GM12878 (cell line): ENCODE measurements at regions not wholly inside any gene's neighbourhood (a gene's known extent, or its start where the extent isn't known, plus 50 kb on each side); places are given as distances from the start of the nearest gene placed in this dataset.

ENCODE experiments used
- ATAC-seq: fragments of 200-7000 bp; cut with Tn5 transposase; 3 replicates; pipeline ENCODE4 v1.9.1; 2020; ENCODE audit warnings: mild to moderate bottlenecking, moderate library complexity
- BruUV-seq: library from RNA; stranded (reverse); fragments of 400-500 nt; replicated peaks from 2 replicates; lab custom pipeline; 2021; lab: Mats Ljungman, UMichigan
- CTCF ChIA-PET: fragments of 300-600 bp; sonication (Branson Sonifier 250); formaldehyde crosslinking; extraction: SDS; loops from one replicate; lab custom pipeline; 2021; ENCODE audit warnings: inconsistent platforms; lab: Yijun Ruan, JAX
- POLR2A ChIA-PET: fragments of 350-600 bp; formaldehyde crosslinking; extraction: SDS; loops from one replicate; lab custom pipeline; 2021; ENCODE audit warnings: inconsistent platforms; lab: Charles Lee
- RAD21 ChIA-PET: fragments of 300-600 bp; sonication (Branson Sonifier 250); formaldehyde crosslinking; loops from one replicate; lab custom pipeline; 2023; ENCODE audit warnings: antibody characterized with exemption; ENCODE audit not compliant: unreplicated experiment; lab: Charles Lee
- SMC1A ChIA-PET: fragments of 300-600 bp; sonication (Branson Sonifier 250); formaldehyde crosslinking; loops from one replicate; lab custom pipeline; 2023; ENCODE audit not compliant: unreplicated experiment, uncharacterized antibody; lab: Charles Lee
- DNase-seq: peaks from one replicate; pipeline ENCODE4 v3.0.0-alpha.2; 2011; ENCODE audit warnings: low read depth, low spot score
- FAIRE-seq: peaks from 3 replicates; lab custom pipeline; 2011; peaks lifted over from hg19 to GRCh38; lab: Jason Lieb, UNC
- H2AFZ ChIP-seq: 2 replicates; pipeline ENCODE4 v1.6.0; 2011; ENCODE audit warnings: low read depth, low read length, control low read depth; ENCODE audit not compliant: control insufficient read depth
- H3K27ac ChIP-seq: 2 replicates; pipeline ENCODE4 v1.5.1; 2011; ENCODE audit warnings: control low read depth; ENCODE audit not compliant: control insufficient read depth, insufficient read depth
- H3K27me3 ChIP-seq, 2 experiments: replicated peaks in 1 of 2; 2 replicates each; pipeline versions ENCODE4 v1.6.0 to v1.6.1; 2011; ENCODE audit warnings: low read length in 1 of 2; ENCODE audit not compliant: control insufficient read depth in 2 of 2, insufficient read depth in 2 of 2
- H3K36me3 ChIP-seq, 2 experiments: 2 replicates each; pipeline ENCODE4 v1.5.1; 2011; ENCODE audit warnings: low read length in 1 of 2; ENCODE audit not compliant: control insufficient read depth in 2 of 2, insufficient read depth in 2 of 2
- H3K4me1 ChIP-seq: 2 replicates; pipeline ENCODE4 v1.6.1; 2011; ENCODE audit warnings: mild to moderate bottlenecking, low read length, moderate library complexity, mixed read lengths; ENCODE audit not compliant: control insufficient read depth, insufficient read depth
- H3K4me2 ChIP-seq: 2 replicates; pipeline ENCODE4 v1.6.0; 2011; ENCODE audit warnings: control low read depth; ENCODE audit not compliant: control insufficient read depth, insufficient read depth
- H3K4me3 ChIP-seq: fragments of 200-600 bp; sonication (generic); 2 replicates; pipeline ENCODE4 v1.5.1; 2016
- H3K79me2 ChIP-seq: 2 replicates; pipeline ENCODE4 v1.6.0; 2011; ENCODE audit warnings: low read length; ENCODE audit not compliant: control insufficient read depth, insufficient read depth
- H3K9ac ChIP-seq: 2 replicates; pipeline ENCODE4 v1.8.0; 2011; ENCODE audit warnings: low read length, control low read depth, mixed read lengths; ENCODE audit not compliant: control insufficient read depth, insufficient read depth
- H3K9me3 ChIP-seq: replicated peaks from 3 replicates; pipeline ENCODE4 v1.5.1; 2011; ENCODE audit warnings: mild to moderate bottlenecking, low read length; ENCODE audit not compliant: control insufficient read depth, insufficient read depth
- H4K20me1 ChIP-seq: 2 replicates; pipeline ENCODE4 v1.6.0; 2011; ENCODE audit not compliant: control insufficient read depth, insufficient read depth
- BCL3 ChIP-seq: IDR thresholded peaks from 2 replicates; pipeline ENCODE4 v1.6.1; 2011; ENCODE audit warnings: borderline replicate concordance, low read depth, mild to moderate bottlenecking, moderate library complexity, low read length; ENCODE audit not compliant: insufficient read depth, poor library complexity, severe bottlenecking
- RCOR1 ChIP-seq: conservative IDR thresholded peaks from 2 replicates; pipeline ENCODE4 v1.6.1; 2012; ENCODE audit warnings: low read depth, low read length, improper control_type of control experiment
- TARDBP ChIP-seq: IDR thresholded peaks from 2 replicates; pipeline ENCODE4 v1.6.1; 2016; ENCODE audit warnings: borderline replicate concordance
- ZNF274 ChIP-seq: IDR thresholded peaks from one replicate; pipeline ENCODE4 v1.8.0; 2011; ENCODE audit not compliant: insufficient read length, insufficient read depth
- ZNF622 ChIP-seq: fragments of 450-650 bp; IDR thresholded peaks from 2 replicates; pipeline ENCODE4 v1.6.1; 2017; ENCODE audit warnings: mild to moderate bottlenecking, inconsistent platforms
- WGBS: methylation state at CpG from one replicate; pipeline ENCODE4 v1.1.6; 2016; ENCODE audit warnings: low lambda C conversion rate; ENCODE audit not compliant: insufficient replicate concordance, insufficient coverage; ENCODE audit errors: missing lambda C conversion rate; 5-methylcytosine and 5-hydroxymethylcytosine counted together
- in situ Hi-C: fragments of 300-500 bp; cut with MboI; formaldehyde crosslinking; loops from 9 replicates; pipeline ENCODE4 v1.14.3; 2018; ENCODE audit warnings: mixed read lengths
- intact Hi-C: fragments of 100-400 bp; cut with micrococcal nuclease; formaldehyde crosslinking; loops from one replicate; pipeline ENCODE4 v1.14.2; 2022; ENCODE audit not compliant: unreplicated experiment
- TF ChIP-seq, protein P1 (sequence below): fragments of 450-650 bp; formaldehyde crosslinking; IDR thresholded peaks from 2 replicates; pipeline ENCODE4 v1.4.0; 2020; ENCODE audit warnings: mild to moderate bottlenecking, moderate library complexity
- TF ChIP-seq, protein P2 (sequence below): fragments of 450-650 bp; IDR thresholded peaks from 2 replicates; pipeline ENCODE4 v1.6.1; 2017; ENCODE audit warnings: mild to moderate bottlenecking

DNA sequence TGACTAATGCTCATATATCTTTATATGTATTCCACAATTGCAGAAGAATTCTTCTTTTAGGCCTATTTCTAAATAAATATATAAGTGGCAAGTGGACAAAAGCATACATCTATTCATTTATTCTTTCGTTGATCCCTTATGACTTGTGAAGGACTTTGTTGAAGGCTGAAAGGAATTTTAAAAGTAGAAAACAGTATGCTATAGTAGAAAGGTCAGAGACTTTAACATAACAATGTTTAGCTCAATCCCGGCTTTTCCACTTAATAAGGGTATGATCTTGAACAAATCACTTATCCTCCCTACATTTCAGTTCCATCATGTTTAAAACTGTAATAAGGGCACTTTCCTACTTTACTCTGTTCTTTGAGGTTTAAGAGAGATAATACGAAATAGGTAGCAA, 672.9 kb downstream of the MECOM start:
- FAIRE-seq (no peak), DNase-seq (no peak), ATAC-seq (no peak)
- Histone ChIP-seq H3K9ac (no peak overlapping the region), H3K4me3 (no peak overlapping the region), H3K4me2 (no peak overlapping the region), H3K27ac (no peak overlapping the region), H3K27me3 (no peaks in the 10 kb centered on the region), H3K4me1 (no peaks in the 10 kb centered on the region), H2AFZ (no peak overlapping the region), H4K20me1 (no peaks in the 10 kb centered on the region), H3K36me3 (no peaks in the 10 kb centered on the region), H3K9me3 (no peaks in the 10 kb centered on the region), H3K79me2 (no peaks in the 10 kb centered on the region)
- WGBS: 29% methylated on average over 3 of the region's 3 CpGs
- RAD21 ChIA-PET: no interaction called here
- TF ChIP-seq ZNF622: no peak
- TF ChIP-seq, protein P1, sequence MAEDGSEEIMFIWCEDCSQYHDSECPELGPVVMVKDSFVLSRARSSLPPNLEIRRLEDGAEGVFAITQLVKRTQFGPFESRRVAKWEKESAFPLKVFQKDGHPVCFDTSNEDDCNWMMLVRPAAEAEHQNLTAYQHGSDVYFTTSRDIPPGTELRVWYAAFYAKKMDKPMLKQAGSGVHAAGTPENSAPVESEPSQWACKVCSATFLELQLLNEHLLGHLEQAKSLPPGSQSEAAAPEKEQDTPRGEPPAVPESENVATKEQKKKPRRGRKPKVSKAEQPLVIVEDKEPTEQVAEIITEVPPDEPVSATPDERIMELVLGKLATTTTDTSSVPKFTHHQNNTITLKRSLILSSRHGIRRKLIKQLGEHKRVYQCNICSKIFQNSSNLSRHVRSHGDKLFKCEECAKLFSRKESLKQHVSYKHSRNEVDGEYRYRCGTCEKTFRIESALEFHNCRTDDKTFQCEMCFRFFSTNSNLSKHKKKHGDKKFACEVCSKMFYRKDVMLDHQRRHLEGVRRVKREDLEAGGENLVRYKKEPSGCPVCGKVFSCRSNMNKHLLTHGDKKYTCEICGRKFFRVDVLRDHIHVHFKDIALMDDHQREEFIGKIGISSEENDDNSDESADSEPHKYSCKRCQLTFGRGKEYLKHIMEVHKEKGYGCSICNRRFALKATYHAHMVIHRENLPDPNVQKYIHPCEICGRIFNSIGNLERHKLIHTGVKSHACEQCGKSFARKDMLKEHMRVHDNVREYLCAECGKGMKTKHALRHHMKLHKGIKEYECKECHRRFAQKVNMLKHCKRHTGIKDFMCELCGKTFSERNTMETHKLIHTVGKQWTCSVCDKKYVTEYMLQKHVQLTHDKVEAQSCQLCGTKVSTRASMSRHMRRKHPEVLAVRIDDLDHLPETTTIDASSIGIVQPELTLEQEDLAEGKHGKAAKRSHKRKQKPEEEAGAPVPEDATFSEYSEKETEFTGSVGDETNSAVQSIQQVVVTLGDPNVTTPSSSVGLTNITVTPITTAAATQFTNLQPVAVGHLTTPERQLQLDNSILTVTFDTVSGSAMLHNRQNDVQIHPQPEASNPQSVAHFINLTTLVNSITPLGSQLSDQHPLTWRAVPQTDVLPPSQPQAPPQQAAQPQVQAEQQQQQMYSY: no peak
- intact Hi-C loops: no loop called here
- in situ Hi-C loops: no loop called here
- BruUV-seq: no TSS peak
- CTCF ChIA-PET: interaction anchor here (0.7 to 0.8 kb wide), 2 partner anchors 12 to 1262 kb away, joined by 3 to 4 read pairs; no protein-coding TSS in a partner anchor
- SMC1A ChIA-PET: no interaction called here
- POLR2A ChIA-PET: no interaction called here

- Histone ChIP-seq H3K27ac (no peak overlapping the region), H3K4me2 (no peak overlapping the region), H3K27me3 (no peaks in the 10 kb centered on the region), H3K4me1 (no peaks in the 10 kb centered on the region), H2AFZ (no peak overlapping the region), H3K4me3 (no peak overlapping the region), H4K20me1 (no peaks in the 10 kb centered on the region), H3K9ac (no peak overlapping the region), H3K79me2 (no peaks in the 10 kb centered on the region), H3K36me3 (no peaks in the 10 kb centered on the region), H3K9me3 (no peaks in the 10 kb centered on the region)
- FAIRE-seq (no peak), DNase-seq (no peak), ATAC-seq (no peak)
- ChIA-PET RAD21 (no interaction called here), SMC1A (no interaction called here), CTCF (interaction anchor here (0.7 to 0.8 kb wide), 2 partner anchors 13 to 1262 kb away, joined by 3 to 4 read pairs; no protein-coding TSS in a partner anchor), POLR2A (no interaction called here)
- BruUV-seq: no TSS peak
- in situ Hi-C loops (no loop called here), intact Hi-C loops (no loop called here)
- 14% methylated on average over 2 of the region's 2 CpGs for WGBS
- no peak for TF ChIP-seq BCL3
- no peak for TF ChIP-seq TARDBP
- no peak for TF ChIP-seq ZNF274
- no peak for TF ChIP-seq RCOR1
- TF ChIP-seq, protein P2, sequence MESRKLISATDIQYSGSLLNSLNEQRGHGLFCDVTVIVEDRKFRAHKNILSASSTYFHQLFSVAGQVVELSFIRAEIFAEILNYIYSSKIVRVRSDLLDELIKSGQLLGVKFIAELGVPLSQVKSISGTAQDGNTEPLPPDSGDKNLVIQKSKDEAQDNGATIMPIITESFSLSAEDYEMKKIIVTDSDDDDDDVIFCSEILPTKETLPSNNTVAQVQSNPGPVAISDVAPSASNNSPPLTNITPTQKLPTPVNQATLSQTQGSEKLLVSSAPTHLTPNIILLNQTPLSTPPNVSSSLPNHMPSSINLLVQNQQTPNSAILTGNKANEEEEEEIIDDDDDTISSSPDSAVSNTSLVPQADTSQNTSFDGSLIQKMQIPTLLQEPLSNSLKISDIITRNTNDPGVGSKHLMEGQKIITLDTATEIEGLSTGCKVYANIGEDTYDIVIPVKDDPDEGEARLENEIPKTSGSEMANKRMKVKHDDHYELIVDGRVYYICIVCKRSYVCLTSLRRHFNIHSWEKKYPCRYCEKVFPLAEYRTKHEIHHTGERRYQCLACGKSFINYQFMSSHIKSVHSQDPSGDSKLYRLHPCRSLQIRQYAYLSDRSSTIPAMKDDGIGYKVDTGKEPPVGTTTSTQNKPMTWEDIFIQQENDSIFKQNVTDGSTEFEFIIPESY: no peak
These were observed 673.4 kb downstream of the MECOM start for GRCh38 chr3:168990134-168990533.
